ENCODE measurements at regions not wholly inside any gene's neighbourhood (a gene's known extent, or its start where the extent isn't known, plus 50 kb on each side); places are given as distances from the start of the nearest gene placed in this dataset.

DNA sequence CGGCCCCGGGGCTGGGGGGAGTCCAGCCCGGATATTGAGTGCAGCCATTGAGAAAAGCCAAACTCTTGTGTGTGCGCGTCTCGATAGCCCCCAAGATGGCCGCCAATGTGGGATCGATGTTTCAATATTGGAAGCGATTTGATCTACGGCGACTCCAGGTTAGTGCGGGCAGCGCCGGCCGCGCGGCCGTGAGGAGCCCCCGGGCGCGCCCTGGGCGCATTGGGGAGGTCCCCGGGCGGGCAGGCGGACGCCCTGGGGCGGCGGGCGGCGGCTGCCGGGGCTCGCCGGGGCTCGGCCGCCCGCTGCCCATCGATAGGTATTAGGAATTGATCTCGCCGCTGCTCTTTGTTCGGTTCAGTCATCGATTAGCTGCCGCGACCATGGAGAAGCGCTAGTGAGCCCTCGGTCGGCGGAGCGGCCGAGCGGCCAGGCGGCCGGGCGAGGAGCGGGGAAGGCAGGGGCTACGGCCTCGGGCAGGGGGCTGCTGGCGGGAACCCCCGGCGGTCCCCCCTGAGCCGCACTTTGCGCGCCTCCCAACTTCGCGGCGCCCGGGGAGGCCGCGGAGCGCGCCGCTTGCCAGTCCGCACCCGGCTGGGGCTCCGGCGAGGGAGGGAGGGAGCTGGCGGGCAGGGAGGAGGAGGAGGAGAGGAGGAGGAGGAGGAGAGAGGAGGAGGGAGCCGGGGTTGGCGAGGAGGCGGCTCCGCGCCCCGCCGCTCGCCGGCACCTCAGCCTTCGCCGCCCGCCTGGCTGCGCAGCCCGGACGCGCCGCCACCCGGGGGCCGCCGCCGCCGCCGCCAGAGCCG lies 113.9 kb upstream of the MYL2 start, which contains the start of gene CUX2:
TSS of gene CUX2 (plus strand) at position 83 of the 803 bp plus-strand sequence.
- H3K27ac ChIP-seq: no peak within 1 kb of the TSS
- peaks cover 4 to 38% of the 10 kb centered on the region in 2 donors for H3K27me3 ChIP-seq
- no peaks in the 10 kb centered on the region for H3K9me3 ChIP-seq
- intact Hi-C loops (cut with DNase I; ENCODE audit: low total_unique reads): no loop called here
- peaks cover 0 to 14% of the 10 kb centered on the region in 2 donors for H3K4me1 ChIP-seq
- no peak within 1 kb of the TSS for H3K4me3 ChIP-seq
- H3K36me3 ChIP-seq: no peaks in the 10 kb centered on the region
- TF ChIP-seq CTCF (IDR thresholded peaks at IDR 0.05) (no peak), POLR2A (IDR thresholded peaks at IDR 0.05) (no peak)
- no peak for DNase-seq

DNA sequence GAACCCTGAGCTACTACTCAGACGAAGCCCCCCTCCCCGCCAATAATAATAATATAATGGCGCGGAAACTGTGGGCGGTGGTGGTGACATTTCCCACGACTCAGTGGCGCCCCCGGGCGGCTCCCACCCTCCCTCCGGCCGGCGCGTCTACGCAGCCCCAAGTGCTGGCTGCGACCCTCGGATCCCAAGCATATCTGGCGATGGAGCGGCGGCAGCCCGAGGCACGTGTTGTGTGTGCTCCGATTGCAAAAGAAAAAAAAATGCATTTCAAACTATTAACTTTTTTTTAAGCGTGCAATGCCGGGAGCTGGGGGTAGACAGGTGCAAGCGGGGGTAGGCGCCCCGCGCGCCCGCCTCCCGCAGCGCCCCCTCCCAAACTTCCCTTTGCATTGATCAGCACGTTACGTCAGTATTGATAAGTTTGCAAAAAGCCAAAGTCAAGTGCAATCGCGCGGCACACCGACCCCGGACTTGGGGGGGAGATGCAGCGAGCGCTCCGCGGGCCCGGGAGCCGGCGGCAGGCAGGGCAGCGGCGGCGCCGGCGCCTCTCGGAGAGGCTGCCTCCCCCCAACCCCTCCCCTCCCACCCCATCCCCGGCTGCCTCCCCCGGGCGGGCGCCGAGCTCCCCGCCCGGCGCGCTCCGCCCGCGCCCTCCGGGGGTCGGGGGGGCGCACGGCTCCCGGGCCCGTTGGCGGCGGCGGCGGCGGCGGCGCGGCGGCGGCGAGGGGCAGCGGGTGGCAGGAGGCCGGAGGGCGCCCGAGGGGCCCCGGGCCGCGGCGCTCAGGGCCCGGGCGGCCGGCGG lies 113.1 kb upstream of the MYL2 start:
- intact Hi-C loops (cut with DNase I; ENCODE audit: low total_unique reads): no loop called here
- H3K4me3 ChIP-seq: no peak overlapping the region
- H3K4me1 ChIP-seq: peaks cover 0 to 14% of the 10 kb centered on the region in 2 donors
- TF ChIP-seq CTCF (IDR thresholded peaks at IDR 0.05) (no peak), POLR2A (IDR thresholded peaks at IDR 0.05) (no peak)
- H3K27me3 ChIP-seq: peaks cover 4 to 36% of the 10 kb centered on the region in 2 donors
- no peak for DNase-seq
- H3K9me3 ChIP-seq: no peaks in the 10 kb centered on the region
- no peaks in the 10 kb centered on the region for H3K36me3 ChIP-seq
- H3K27ac ChIP-seq: no peak overlapping the region

- no peak for DNase-seq
- H3K36me3 ChIP-seq: no peaks in the 10 kb centered on the region
- H3K4me1 ChIP-seq: peaks cover 0 to 14% of the 10 kb centered on the region in 2 donors
- H3K27ac ChIP-seq: no peak overlapping the region
- H3K27me3 ChIP-seq: peaks cover 4 to 34% of the 10 kb centered on the region in 2 donors
- TF ChIP-seq CTCF (IDR thresholded peaks at IDR 0.05): no peak
- TF ChIP-seq POLR2A (IDR thresholded peaks at IDR 0.05): no peak
- H3K4me3 ChIP-seq: no peak overlapping the region
- intact Hi-C loops (cut with DNase I; ENCODE audit: low total_unique reads): no loop called here
- H3K9me3 ChIP-seq: no peaks in the 10 kb centered on the region
Measured at GRCh38 chr12:111032591-111032919, 112.2 kb upstream of the MYL2 start.

DNA sequence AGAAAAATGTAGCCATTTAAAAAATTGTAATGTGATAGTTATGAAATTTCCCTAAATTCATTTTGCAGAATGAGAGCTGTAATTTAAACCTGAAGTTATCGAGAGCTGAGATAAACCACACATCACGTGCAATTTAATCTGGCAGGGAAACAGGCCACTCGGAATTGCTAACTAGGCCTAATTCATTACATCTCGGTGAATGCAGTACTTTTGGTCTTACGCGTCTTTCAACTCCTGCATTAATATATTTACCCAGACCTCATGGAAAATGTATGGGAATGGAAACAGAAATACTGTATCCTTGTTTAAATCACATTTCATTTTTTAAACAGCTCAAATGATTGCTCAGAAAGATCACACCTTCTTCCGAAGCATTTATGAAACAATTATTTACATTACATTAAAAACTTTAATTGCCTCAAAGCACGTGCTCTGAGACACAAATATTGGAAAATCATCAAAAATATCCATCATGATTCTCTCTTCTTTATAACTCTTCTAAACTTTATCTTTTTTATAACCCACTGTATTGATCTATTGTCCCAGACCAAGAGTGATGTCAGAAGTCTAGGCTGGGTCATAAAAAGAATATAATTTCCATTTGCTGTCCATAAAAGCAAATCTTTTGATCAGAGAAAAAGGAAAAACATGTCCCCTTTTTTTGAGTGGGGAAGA lies 111.7 kb upstream of the MYL2 start:
- TF ChIP-seq CTCF (IDR thresholded peaks at IDR 0.05) (no peak), POLR2A (IDR thresholded peaks at IDR 0.05) (no peak)
- H3K4me3 ChIP-seq: no peak overlapping the region
- intact Hi-C loops (cut with DNase I; ENCODE audit: low total_unique reads): no loop called here
- H3K4me1 ChIP-seq: peaks cover 0 to 14% of the 10 kb centered on the region in 2 donors
- no peak overlapping the region for H3K27ac ChIP-seq
- H3K36me3 ChIP-seq: no peaks in the 10 kb centered on the region
- DNase-seq: no peak
- no peaks in the 10 kb centered on the region for H3K9me3 ChIP-seq
- H3K27me3 ChIP-seq: peaks cover 4 to 30% of the 10 kb centered on the region in 2 donors

Measured in uterus (tissue), 3 donors.